DND-41 (cell line): ENCODE measurements at regions not wholly inside any gene's neighbourhood (a gene's known extent, or its start where the extent isn't known, plus 50 kb on each side); places are given as distances from the start of the nearest gene placed in this dataset.

ENCODE experiments used
- ATAC-seq: fragments of 200-7000 bp; cut with Tn5 transposase; 3 replicates; pipeline ENCODE4 v1.9.1; 2021; ENCODE audit warnings: low read depth; ENCODE audit not compliant: insufficient read depth
- DNase-seq: peaks from one replicate; pipeline ENCODE4 v3.0.0-alpha.2; 2020
- H2AFZ ChIP-seq: 2 replicates; pipeline ENCODE4 v1.6.0; 2012; ENCODE audit warnings: low read depth, low read length
- H3K27ac ChIP-seq: 2 replicates; pipeline ENCODE4 v1.5.1; 2012; ENCODE audit warnings: low read length, inconsistent platforms
- H3K27me3 ChIP-seq: fragments of 200-600 bp; sonication (generic); 2 replicates; pipeline ENCODE4 v1.6.0; 2012; ENCODE audit warnings: low read length, mild to moderate bottlenecking, inconsistent platforms; ENCODE audit not compliant: insufficient read depth, poor library complexity
- H3K36me3 ChIP-seq: 2 replicates; pipeline ENCODE4 v1.5.1; 2012; ENCODE audit warnings: low read length, inconsistent platforms; ENCODE audit not compliant: insufficient read depth
- H3K4me1 ChIP-seq: 2 replicates; pipeline ENCODE4 v1.5.1; 2012; ENCODE audit warnings: mild to moderate bottlenecking, low read length; ENCODE audit not compliant: insufficient read depth
- H3K4me2 ChIP-seq: 2 replicates; pipeline ENCODE4 v1.6.0; 2012; ENCODE audit warnings: mild to moderate bottlenecking, moderate library complexity, low read length, inconsistent platforms; ENCODE audit not compliant: insufficient read depth
- H3K4me3 ChIP-seq, 2 experiments: fragments of 200-600 bp in 1 of 2; shearing (Covaris generic) in 1 of 2; 2 replicates each; pipeline ENCODE4 v1.5.1; 2012 to 2016; ENCODE audit warnings: inconsistent platforms in 2 of 2, low read length in 2 of 2, mild to moderate bottlenecking in 2 of 2, low read depth in 1 of 2, moderate library complexity in 1 of 2
- H3K79me2 ChIP-seq: 2 replicates; pipeline ENCODE4 v1.6.0; 2012; ENCODE audit warnings: low read length, inconsistent platforms; ENCODE audit not compliant: insufficient read depth
- H3K9ac ChIP-seq: 2 replicates; pipeline ENCODE4 v1.6.0; 2012; ENCODE audit warnings: low read depth, mild to moderate bottlenecking, inconsistent platforms, low read length, moderate library complexity
- H3K9me3 ChIP-seq: 2 replicates; pipeline ENCODE4 v1.5.1; 2012; ENCODE audit warnings: low read length, moderate library complexity, mild to moderate bottlenecking, inconsistent platforms; ENCODE audit not compliant: insufficient read depth, severe bottlenecking
- H4K20me1 ChIP-seq: 2 replicates; pipeline ENCODE4 v1.6.0; 2012; ENCODE audit warnings: low read length; ENCODE audit not compliant: insufficient read depth
- CTCF ChIP-seq: IDR thresholded peaks from 2 replicates; pipeline ENCODE4 v1.5.1; 2012; ENCODE audit warnings: borderline replicate concordance, low read length, moderate library complexity, mild to moderate bottlenecking; ENCODE audit not compliant: poor library complexity, severe bottlenecking; ENCODE audit errors: extremely low read depth
- EZH2 ChIP-seq: IDR thresholded peaks from 3 replicates; pipeline ENCODE4 v1.6.1; 2012; ENCODE audit warnings: borderline replicate concordance, low read depth, mild to moderate bottlenecking, moderate library complexity, low read length, inconsistent platforms; ENCODE audit not compliant: severe bottlenecking

- H2AFZ ChIP-seq: no peak overlapping the region
- no peak for DNase-seq
- no peak overlapping the region for H3K4me3 ChIP-seq
- H4K20me1 ChIP-seq: no peaks in the 10 kb centered on the region
- no peaks in the 10 kb centered on the region for H3K36me3 ChIP-seq
- H3K4me1 ChIP-seq: no peaks in the 10 kb centered on the region
- no peak overlapping the region for H3K4me2 ChIP-seq
- H3K9ac ChIP-seq: no peak overlapping the region
- TF ChIP-seq CTCF: no peak
- TF ChIP-seq EZH2: no peak
- no peaks in the 10 kb centered on the region for H3K9me3 ChIP-seq
- H3K79me2 ChIP-seq: no peaks in the 10 kb centered on the region
- no peaks in the 10 kb centered on the region for H3K27me3 ChIP-seq
- H3K27ac ChIP-seq: no peak overlapping the region
- ATAC-seq: no peak
Measured at GRCh38 chr18:43648002-43648401, 370.7 kb upstream of the SYT4 start.

- no peak overlapping the region for H3K4me2 ChIP-seq
- no peak overlapping the region for H2AFZ ChIP-seq
- TF ChIP-seq CTCF: no peak
- no peak for TF ChIP-seq EZH2
- no peak overlapping the region for H3K4me3 ChIP-seq
- H3K27me3 ChIP-seq: no peaks in the 10 kb centered on the region
- H4K20me1 ChIP-seq: no peaks in the 10 kb centered on the region
- no peak for DNase-seq
- H3K79me2 ChIP-seq: no peaks in the 10 kb centered on the region
- ATAC-seq: no peak
- H3K4me1 ChIP-seq: no peaks in the 10 kb centered on the region
- H3K9me3 ChIP-seq: no peaks in the 10 kb centered on the region
- no peak overlapping the region for H3K9ac ChIP-seq
- no peaks in the 10 kb centered on the region for H3K36me3 ChIP-seq
- no peak overlapping the region for H3K27ac ChIP-seq
Measured at GRCh38 chr18:43649649-43650357, 372.5 kb upstream of the SYT4 start.

- H3K9ac ChIP-seq: no peak overlapping the region
- no peak overlapping the region for H2AFZ ChIP-seq
- no peak for ATAC-seq
- H3K4me3 ChIP-seq: no peak overlapping the region
- no peaks in the 10 kb centered on the region for H3K79me2 ChIP-seq
- H3K4me2 ChIP-seq: no peak overlapping the region
- no peaks in the 10 kb centered on the region for H4K20me1 ChIP-seq
- no peaks in the 10 kb centered on the region for H3K4me1 ChIP-seq
- no peaks in the 10 kb centered on the region for H3K27me3 ChIP-seq
- DNase-seq: no peak
- no peak overlapping the region for H3K27ac ChIP-seq
- no peaks in the 10 kb centered on the region for H3K36me3 ChIP-seq
- no peaks in the 10 kb centered on the region for H3K9me3 ChIP-seq
- no peak for TF ChIP-seq CTCF
- TF ChIP-seq EZH2: no peak
Measured at GRCh38 chr18:43650426-43650825, 373.1 kb upstream of the SYT4 start.
